SK-N-SH treated with all-trans-retinoic acid at 6 μM for 48 hours (cell line): ENCODE measurements at regions not wholly inside any gene's neighbourhood (a gene's known extent, or its start where the extent isn't known, plus 50 kb on each side); places are given as distances from the start of the nearest gene placed in this dataset.

ENCODE experiments used
- ATAC-seq: fragments of 200-7000 bp; cut with Tn5 transposase; 3 replicates; pipeline ENCODE4 v1.9.1; 2020; ENCODE audit warnings: mild to moderate bottlenecking, moderate library complexity
- ARNTL ChIP-seq: fragments of 450-650 bp; formaldehyde crosslinking; IDR thresholded peaks from 2 replicates; pipeline ENCODE4 v1.5.0; 2020; ENCODE audit warnings: low read depth, mild to moderate bottlenecking, moderate library complexity, borderline replicate concordance
- BACH2 ChIP-seq: fragments of 250-450 bp; sonication (Bioruptor Pico); IDR thresholded peaks from 2 replicates; pipeline ENCODE4 v1.9.0; 2021; ENCODE audit warnings: mild to moderate bottlenecking, borderline replicate concordance
- CSDC2 ChIP-seq: fragments of 250-450 bp; sonication (Bioruptor Pico); IDR thresholded peaks from 2 replicates; pipeline ENCODE4 v1.5.0; 2020; ENCODE audit warnings: mild to moderate bottlenecking, moderate library complexity
- ESRRG ChIP-seq: fragments of 250-450 bp; sonication (Bioruptor Pico); IDR thresholded peaks from 2 replicates; pipeline ENCODE4 v1.6.1; 2021; ENCODE audit warnings: mild to moderate bottlenecking
- GLIS3 ChIP-seq: fragments of 250-450 bp; sonication (Bioruptor Pico); IDR thresholded peaks from 2 replicates; pipeline ENCODE4 v1.5.0; 2020; ENCODE audit warnings: mild to moderate bottlenecking, moderate library complexity
- ISL1 ChIP-seq: fragments of 250-450 bp; sonication (Bioruptor Pico); IDR thresholded peaks from 2 replicates; pipeline ENCODE4 v2.1.2; 2022; ENCODE audit warnings: mild to moderate bottlenecking, moderate library complexity
- OSR1 ChIP-seq: fragments of 250-450 bp; sonication (Bioruptor Pico); IDR thresholded peaks from 2 replicates; pipeline ENCODE4 v1.8.0; 2022; ENCODE audit warnings: moderate library complexity, mild to moderate bottlenecking, inconsistent platforms
- POU6F1 ChIP-seq: fragments of 250-450 bp; sonication (Bioruptor Pico); IDR thresholded peaks from 2 replicates; pipeline ENCODE4 v1.8.0; 2021; ENCODE audit warnings: low read depth, mild to moderate bottlenecking, moderate library complexity, borderline replicate concordance
- PPARA ChIP-seq: fragments of 250-450 bp; sonication (Bioruptor Pico); IDR thresholded peaks from 2 replicates; pipeline ENCODE4 v1.5.0; 2020; ENCODE audit warnings: mild to moderate bottlenecking, borderline replicate concordance
- RARB ChIP-seq: fragments of 250-450 bp; sonication (Bioruptor Pico); IDR thresholded peaks from 2 replicates; pipeline ENCODE4 v1.8.0; 2021; ENCODE audit warnings: mild to moderate bottlenecking, moderate library complexity
- SNAI2 ChIP-seq: fragments of 250-450 bp; sonication (Bioruptor Pico); IDR thresholded peaks from 2 replicates; pipeline ENCODE4 v1.5.0; 2020; ENCODE audit warnings: mild to moderate bottlenecking, moderate library complexity
- TCF4 ChIP-seq: fragments of 250-450 bp; sonication (Bioruptor Pico); IDR thresholded peaks from 2 replicates; pipeline ENCODE4 v1.8.0; 2021; ENCODE audit warnings: mild to moderate bottlenecking, moderate library complexity, borderline replicate concordance
- TOX ChIP-seq: fragments of 250-450 bp; sonication (Bioruptor Pico); IDR thresholded peaks from 2 replicates; pipeline ENCODE4 v1.8.0; 2021; ENCODE audit warnings: mild to moderate bottlenecking, moderate library complexity, borderline replicate concordance
- TSHZ2 ChIP-seq: fragments of 250-450 bp; sonication (Bioruptor Pico); IDR thresholded peaks from 2 replicates; pipeline ENCODE4 v1.5.0; 2020; ENCODE audit warnings: mild to moderate bottlenecking, moderate library complexity
- ZC3H10 ChIP-seq: fragments of 250-450 bp; sonication (Bioruptor Pico); IDR thresholded peaks from 2 replicates; pipeline ENCODE4 v1.5.1; 2021; ENCODE audit warnings: mild to moderate bottlenecking, moderate library complexity
- ZFP3 ChIP-seq: fragments of 250-450 bp; sonication (Bioruptor Pico); IDR thresholded peaks from 2 replicates; pipeline ENCODE4 v1.5.0; 2020; ENCODE audit warnings: mild to moderate bottlenecking, moderate library complexity
- ZFP30 ChIP-seq: fragments of 450-650 bp; formaldehyde crosslinking; IDR thresholded peaks from 2 replicates; pipeline ENCODE4 v1.5.0; 2022; ENCODE audit warnings: mild to moderate bottlenecking, moderate library complexity
- ZNF565 ChIP-seq: fragments of 450-650 bp; formaldehyde crosslinking; conservative IDR thresholded peaks from 2 replicates; pipeline ENCODE4 v1.5.0; 2020; ENCODE audit warnings: low read depth, mild to moderate bottlenecking, moderate library complexity
- ZNF70 ChIP-seq: fragments of 450-650 bp; formaldehyde crosslinking; IDR thresholded peaks from 2 replicates; pipeline ENCODE4 v1.5.0; 2020; ENCODE audit warnings: mild to moderate bottlenecking, moderate library complexity
- ZNF8 ChIP-seq: fragments of 450-650 bp; formaldehyde crosslinking; IDR thresholded peaks from 2 replicates; pipeline ENCODE4 v1.5.0; 2020; ENCODE audit warnings: mild to moderate bottlenecking, moderate library complexity
- TF ChIP-seq, protein P1 (sequence below): fragments of 250-450 bp; sonication (Bioruptor Pico); IDR thresholded peaks from 2 replicates; pipeline ENCODE4 v1.8.0; 2020; ENCODE audit warnings: mild to moderate bottlenecking, moderate library complexity, borderline replicate concordance
- TF ChIP-seq, protein P2 (sequence below): fragments of 250-450 bp; sonication (Bioruptor Pico); IDR thresholded peaks from 2 replicates; pipeline ENCODE4 v1.5.1; 2020; ENCODE audit warnings: low read depth, mild to moderate bottlenecking, moderate library complexity

- TF ChIP-seq ZNF8 (CRISPR knock-in tag) (no peak), ZFP3 (CRISPR knock-in tag) (no peak), ESRRG (CRISPR knock-in tag) (no peak), OSR1 (no peak), GLIS3 (no peak), ZFP30 (CRISPR knock-in tag) (no peak), TCF4 (CRISPR knock-in tag) (no peak), TOX (CRISPR knock-in tag) (no peak)
- TF ChIP-seq, all 23 proteins: peak for 0
- ATAC-seq: no peak
Observed at GRCh38 chr3:481680-482079, 285.1 kb downstream of the CHL1 start.

DNA sequence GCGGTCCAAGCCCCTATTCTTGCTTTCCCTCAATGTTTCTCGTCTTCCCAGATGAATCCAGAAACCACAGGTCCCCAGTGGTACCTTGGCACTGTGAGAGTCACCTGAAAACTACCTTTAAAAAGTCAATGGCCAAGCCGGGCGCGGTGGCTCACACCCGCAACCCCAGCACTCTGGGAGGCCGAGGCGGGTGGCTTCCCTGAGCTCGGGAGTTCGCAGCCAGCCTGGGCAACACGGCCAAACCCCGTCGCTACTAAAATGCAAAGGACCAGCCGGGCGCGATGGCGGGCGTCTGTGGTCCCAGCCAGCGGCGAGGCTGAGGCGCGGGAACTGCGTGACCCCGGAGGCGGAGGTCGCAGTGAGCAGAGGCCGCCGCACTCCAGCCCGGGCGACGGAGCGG is 285.9 kb downstream of the CHL1 start:
- TF ChIP-seq ARNTL (CRISPR knock-in tag) (no peak), ZFP30 (CRISPR knock-in tag) (no peak), TSHZ2 (CRISPR knock-in tag) (no peak), POU6F1 (CRISPR knock-in tag) (no peak), CSDC2 (CRISPR knock-in tag) (no peak), TCF4 (CRISPR knock-in tag) (no peak), ESRRG (CRISPR knock-in tag) (no peak), ZC3H10 (CRISPR knock-in tag) (no peak), SNAI2 (CRISPR knock-in tag) (no peak), ZFP3 (CRISPR knock-in tag) (no peak), OSR1 (no peak), GLIS3 (no peak), RARB (no peak), ISL1 (CRISPR knock-in tag) (no peak)
- TF ChIP-seq, protein P1, sequence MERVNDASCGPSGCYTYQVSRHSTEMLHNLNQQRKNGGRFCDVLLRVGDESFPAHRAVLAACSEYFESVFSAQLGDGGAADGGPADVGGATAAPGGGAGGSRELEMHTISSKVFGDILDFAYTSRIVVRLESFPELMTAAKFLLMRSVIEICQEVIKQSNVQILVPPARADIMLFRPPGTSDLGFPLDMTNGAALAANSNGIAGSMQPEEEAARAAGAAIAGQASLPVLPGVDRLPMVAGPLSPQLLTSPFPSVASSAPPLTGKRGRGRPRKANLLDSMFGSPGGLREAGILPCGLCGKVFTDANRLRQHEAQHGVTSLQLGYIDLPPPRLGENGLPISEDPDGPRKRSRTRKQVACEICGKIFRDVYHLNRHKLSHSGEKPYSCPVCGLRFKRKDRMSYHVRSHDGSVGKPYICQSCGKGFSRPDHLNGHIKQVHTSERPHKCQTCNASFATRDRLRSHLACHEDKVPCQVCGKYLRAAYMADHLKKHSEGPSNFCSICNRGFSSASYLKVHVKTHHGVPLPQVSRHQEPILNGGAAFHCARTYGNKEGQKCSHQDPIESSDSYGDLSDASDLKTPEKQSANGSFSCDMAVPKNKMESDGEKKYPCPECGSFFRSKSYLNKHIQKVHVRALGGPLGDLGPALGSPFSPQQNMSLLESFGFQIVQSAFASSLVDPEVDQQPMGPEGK (CRISPR knock-in tag): no peak
- TF ChIP-seq, all 23 proteins: peak for 0
- no peak for ATAC-seq

DNA sequence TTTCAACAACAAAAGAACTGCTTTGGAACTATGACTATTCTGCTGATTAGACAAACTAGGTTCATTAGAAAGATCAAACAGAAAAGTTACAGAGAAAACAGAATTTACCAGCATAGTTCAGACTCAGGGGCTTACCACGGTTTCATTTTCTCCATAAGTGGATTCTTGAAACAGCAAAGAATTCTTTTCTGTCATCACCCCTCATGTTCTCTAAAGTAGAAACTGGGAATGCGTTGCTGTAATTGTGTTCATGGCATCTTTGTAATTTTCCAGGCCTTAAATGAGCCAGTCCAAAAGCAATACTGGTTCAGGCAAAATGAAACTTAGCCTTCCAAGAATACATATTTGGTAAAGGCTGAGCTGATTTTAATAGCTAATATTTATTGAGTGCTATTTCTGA is 287.8 kb downstream of the CHL1 start:
- TF ChIP-seq CSDC2 (CRISPR knock-in tag) (no peak), TSHZ2 (CRISPR knock-in tag) (no peak), ZFP30 (CRISPR knock-in tag) (no peak), PPARA (CRISPR knock-in tag) (no peak), TCF4 (CRISPR knock-in tag) (no peak), ZNF70 (CRISPR knock-in tag) (no peak), POU6F1 (CRISPR knock-in tag) (no peak), ZC3H10 (CRISPR knock-in tag) (no peak), RARB (no peak), OSR1 (no peak), GLIS3 (no peak), ZNF565 (CRISPR knock-in tag) (no peak), BACH2 (no peak), ISL1 (CRISPR knock-in tag) (no peak)
- TF ChIP-seq, protein P2, sequence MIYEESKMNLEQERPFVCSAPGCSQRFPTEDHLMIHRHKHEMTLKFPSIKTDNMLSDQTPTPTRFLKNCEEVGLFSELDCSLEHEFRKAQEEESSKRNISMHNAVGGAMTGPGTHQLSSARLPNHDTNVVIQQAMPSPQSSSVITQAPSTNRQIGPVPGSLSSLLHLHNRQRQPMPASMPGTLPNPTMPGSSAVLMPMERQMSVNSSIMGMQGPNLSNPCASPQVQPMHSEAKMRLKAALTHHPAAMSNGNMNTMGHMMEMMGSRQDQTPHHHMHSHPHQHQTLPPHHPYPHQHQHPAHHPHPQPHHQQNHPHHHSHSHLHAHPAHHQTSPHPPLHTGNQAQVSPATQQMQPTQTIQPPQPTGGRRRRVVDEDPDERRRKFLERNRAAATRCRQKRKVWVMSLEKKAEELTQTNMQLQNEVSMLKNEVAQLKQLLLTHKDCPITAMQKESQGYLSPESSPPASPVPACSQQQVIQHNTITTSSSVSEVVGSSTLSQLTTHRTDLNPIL (CRISPR knock-in tag): no peak

More for the DNA sequence above, 287.8 kb downstream of the CHL1 start:
- ATAC-seq: no peak
